H1 (cell line): ENCODE measurements at regions not wholly inside any gene's neighbourhood (a gene's known extent, or its start where the extent isn't known, plus 50 kb on each side); places are given as distances from the start of the nearest gene placed in this dataset.

Experiments
- CBX8 ChIP-seq: fragments of 300-800, 300-1000 bp; sonication (generic); IDR thresholded peaks from 2 replicates; pipeline ENCODE4 v1.7.1; 2016; ENCODE audit warnings: low read depth, low read length, borderline replicate concordance
- CHD1 ChIP-seq: IDR thresholded peaks from 2 replicates; pipeline ENCODE4 v1.6.1; 2012; ENCODE audit warnings: low read depth, low read length, improper control_type of control experiment
- CHD7 ChIP-seq: fragments of 300-600 bp; sonication (generic); IDR thresholded peaks from 2 replicates; pipeline ENCODE4 v1.7.1; 2012; ENCODE audit warnings: low read length, moderate library complexity, mild to moderate bottlenecking, inconsistent platforms; ENCODE audit not compliant: insufficient replicate concordance
- JUND ChIP-seq: IDR thresholded peaks from 2 replicates; pipeline ENCODE4 v1.6.1; 2011; ENCODE audit warnings: mild to moderate bottlenecking, improper control_type of control experiment, low read length
- POLR2A ChIP-seq, 2 experiments: IDR thresholded peaks; 1 replicate in 1 of 2; 2 replicates in 1 of 2; pipeline ENCODE4 v1.6.1; 2011; ENCODE audit warnings: low read depth in 2 of 2, low read length in 2 of 2, mild to moderate bottlenecking in 2 of 2; ENCODE audit errors: control extremely low read depth in 1 of 2
- RNF2 ChIP-seq: fragments of 200-900, 300-1000 bp; sonication (generic); IDR thresholded peaks from 2 replicates; pipeline ENCODE4 v1.7.1; 2016; ENCODE audit warnings: borderline replicate concordance, low read depth, mild to moderate bottlenecking, antibody characterized with exemption, low read length; ENCODE audit not compliant: poor library complexity, severe bottlenecking; ENCODE audit errors: missing control alignments
- RXRA ChIP-seq: IDR thresholded peaks from 2 replicates; pipeline ENCODE4 v1.6.1; 2011; ENCODE audit warnings: low read depth, mild to moderate bottlenecking, low read length, moderate library complexity; ENCODE audit not compliant: insufficient read depth
- SP1 ChIP-seq: IDR thresholded peaks from 2 replicates; pipeline ENCODE4 v1.6.1; 2011; ENCODE audit warnings: low read depth, low read length
- SP2 ChIP-seq: IDR thresholded peaks from 2 replicates; pipeline ENCODE4 v1.6.1; 2012; ENCODE audit warnings: mild to moderate bottlenecking, low read length, inconsistent platforms
- SP4 ChIP-seq: IDR thresholded peaks from 2 replicates; pipeline ENCODE4 v1.6.1; 2012; ENCODE audit warnings: low read length, inconsistent platforms

GRCh38 chr14:101167428-101167827, 263.9 kb upstream of the RTL1 start (continued):
- no peak for TF ChIP-seq CHD7
- no peak for TF ChIP-seq RXRA
- TF ChIP-seq JUND = no peak
- no peak for TF ChIP-seq SP2
- no peak for TF ChIP-seq SP1
- no peak for TF ChIP-seq CBX8
- TF ChIP-seq SP4 = no peak
- TF ChIP-seq RNF2 = no peak
- TF ChIP-seq POLR2A (IDR thresholded peaks at IDR 0.05; ENCODE audit: control extremely low read depth in 1 of 2, low read depth in 2 of 2, low read length in 2 of 2) = no peak
- TF ChIP-seq CHD1 = no peak
